Cardiac muscle cell (in vitro differentiated cells and primary cell): ENCODE measurements at regions not wholly inside any gene's neighbourhood (a gene's known extent, or its start where the extent isn't known, plus 50 kb on each side); places are given as distances from the start of the nearest gene placed in this dataset.

Experiments used
- DNase-seq, 2 donors: peaks; one replicate each; pipeline versions ENCODE4 v3.0.0 to v3.0.0-alpha.2; 2010 to 2017; ENCODE audit warnings: low read depth in 1 of 2, low spot score in 1 of 2
- H3K27ac ChIP-seq: fragments of 200-600 bp; sonication (generic); 2 replicates; pipeline ENCODE4 v1.5.1; 2016
- H3K27me3 ChIP-seq: fragments of 200-600 bp; sonication (generic); 2 replicates; pipeline ENCODE4 v1.6.0; 2016; ENCODE audit warnings: control low read depth
- H3K36me3 ChIP-seq: fragments of 200-600 bp; sonication (generic); 2 replicates; pipeline ENCODE4 v1.5.1; 2016; ENCODE audit warnings: control low read depth
- H3K4me1 ChIP-seq: fragments of 200-600 bp; sonication (generic); 2 replicates; pipeline ENCODE4 v1.8.1; 2017; ENCODE audit warnings: low read depth, mild to moderate bottlenecking, mixed run types
- H3K4me3 ChIP-seq: fragments of 200-600 bp; sonication (generic); 2 replicates; pipeline ENCODE4 v1.5.1; 2016; ENCODE audit warnings: mild to moderate bottlenecking
- H3K9me3 ChIP-seq: fragments of 200-600 bp; sonication (generic); 2 replicates; pipeline ENCODE4 v1.5.1; 2017; ENCODE audit warnings: low read depth, mild to moderate bottlenecking, control low read depth
- CTCF ChIP-seq: IDR thresholded peaks from 2 replicates; pipeline ENCODE4 v1.5.1; 2012; ENCODE audit warnings: low read depth, mild to moderate bottlenecking, low read length

DNA sequence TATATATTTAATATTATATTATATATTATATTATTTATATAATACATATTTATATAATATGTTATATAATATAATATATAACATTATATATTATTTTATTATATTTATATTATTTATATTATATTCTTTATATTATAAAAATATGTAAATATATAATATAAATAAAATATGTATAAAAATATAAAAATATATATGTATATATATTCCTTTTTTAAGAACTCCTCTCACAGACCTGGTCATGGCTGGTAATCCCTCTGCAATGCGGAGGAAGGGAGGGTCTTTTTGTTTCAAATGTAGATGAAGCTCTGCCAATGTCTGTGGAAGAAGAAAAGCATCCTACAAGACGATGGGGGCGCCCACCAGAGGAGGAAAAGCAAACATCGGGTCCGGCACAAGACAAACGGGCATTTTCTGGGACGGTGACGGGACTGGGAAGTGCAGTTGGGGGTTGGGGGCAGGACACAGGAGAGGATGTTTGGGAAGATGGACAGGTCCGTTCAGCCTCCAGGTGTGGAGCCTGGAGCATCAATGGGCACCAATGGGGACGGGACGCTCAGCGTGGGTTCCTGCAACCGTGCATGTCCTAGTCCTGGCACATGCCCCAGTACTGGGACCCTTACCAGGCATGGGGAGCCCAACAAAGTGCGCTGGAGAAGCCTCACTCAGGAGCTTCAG is 194.0 kb downstream of the IRX1 start:
- no peak for DNase-seq
- Histone ChIP-seq H3K4me1 (peaks cover 8% of the 10 kb centered on the region), H3K4me3 (no peak overlapping the region), H3K27me3 (peaks cover 11% of the 10 kb centered on the region), H3K36me3 (no peaks in the 10 kb centered on the region), H3K27ac (no peak overlapping the region), H3K9me3 (no peaks in the 10 kb centered on the region)
- no peak for TF ChIP-seq CTCF

DNA sequence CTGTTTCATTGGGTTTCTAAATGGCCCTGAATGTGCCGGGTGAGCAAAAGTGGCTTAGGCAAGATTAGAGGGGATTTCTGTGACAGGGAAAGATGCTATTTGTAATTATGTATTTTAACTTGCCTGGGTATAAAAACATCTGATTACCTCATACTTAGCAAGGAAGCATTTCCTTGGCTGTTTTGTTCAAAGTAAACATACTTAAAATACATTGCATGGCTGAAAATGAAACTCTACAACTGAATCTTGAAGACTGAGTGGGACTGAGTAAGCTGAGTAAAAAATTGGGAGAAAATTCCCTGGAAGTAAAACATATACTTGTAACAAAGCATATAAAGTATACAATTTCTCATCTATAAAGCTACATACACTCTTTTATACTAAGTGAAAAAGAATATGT is 197.5 kb downstream of the IRX1 start:
- peaks cover 8% of the 10 kb centered on the region for H3K4me1 ChIP-seq
- no peak for DNase-seq
- H3K4me3 ChIP-seq = no peak overlapping the region
- peaks cover 1% of the 10 kb centered on the region for H3K27me3 ChIP-seq
- no peak for TF ChIP-seq CTCF
- no peaks in the 10 kb centered on the region for H3K9me3 ChIP-seq
- H3K36me3 ChIP-seq = no peaks in the 10 kb centered on the region
- H3K27ac ChIP-seq = no peak overlapping the region

DNA sequence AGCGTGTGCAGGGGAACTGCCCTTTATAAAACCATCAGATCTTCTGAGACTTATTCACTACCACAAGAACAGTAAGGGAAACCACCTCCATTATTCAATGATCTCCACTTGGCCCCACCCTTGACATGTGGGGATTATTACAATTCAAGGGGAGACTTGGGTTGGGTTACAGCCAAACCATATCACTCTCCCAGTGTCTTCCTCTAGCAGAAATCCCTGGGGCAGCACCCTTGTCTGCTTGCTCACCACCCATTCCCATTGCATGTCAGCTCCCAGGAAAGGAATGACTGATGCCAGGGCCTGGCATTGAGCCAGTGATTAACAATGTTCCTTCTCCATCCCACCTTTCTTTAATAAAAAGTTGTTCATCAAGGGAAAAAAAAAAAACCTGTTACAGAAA is 199.0 kb downstream of the IRX1 start:
- Histone ChIP-seq H3K4me1 (peaks cover 8% of the 10 kb centered on the region), H3K27ac (no peak overlapping the region), H3K9me3 (no peaks in the 10 kb centered on the region), H3K36me3 (no peaks in the 10 kb centered on the region), H3K4me3 (no peak overlapping the region), H3K27me3 (no peaks in the 10 kb centered on the region)
- no peak for TF ChIP-seq CTCF
- DNase-seq = no peak

GRCh38 chr5:3796736-3797135 is 201.1 kb downstream of the IRX1 start:
- H3K4me3 ChIP-seq = no peak overlapping the region
- no peaks in the 10 kb centered on the region for H3K27me3 ChIP-seq
- no peaks in the 10 kb centered on the region for H3K36me3 ChIP-seq
- H3K27ac ChIP-seq = no peak overlapping the region
- DNase-seq = no peak
- no peak for TF ChIP-seq CTCF
- H3K4me1 ChIP-seq = peaks cover 5% of the 10 kb centered on the region
- no peaks in the 10 kb centered on the region for H3K9me3 ChIP-seq

GRCh38 chr5:3801967-3802366 is 206.3 kb downstream of the IRX1 start:
- Histone ChIP-seq H3K4me1 (no peaks in the 10 kb centered on the region), H3K4me3 (no peak overlapping the region), H3K9me3 (no peaks in the 10 kb centered on the region), H3K36me3 (no peaks in the 10 kb centered on the region), H3K27ac (no peak overlapping the region), H3K27me3 (no peaks in the 10 kb centered on the region)
- no peak for TF ChIP-seq CTCF
- DNase-seq = no peak

GRCh38 chr5:3809455-3809854 is 213.8 kb downstream of the IRX1 start:
- H3K27me3 ChIP-seq = no peaks in the 10 kb centered on the region
- no peak overlapping the region for H3K4me3 ChIP-seq
- no peak for TF ChIP-seq CTCF
- H3K9me3 ChIP-seq = no peaks in the 10 kb centered on the region
- H3K27ac ChIP-seq = no peak overlapping the region
- no peak for DNase-seq
- no peaks in the 10 kb centered on the region for H3K4me1 ChIP-seq
- no peaks in the 10 kb centered on the region for H3K36me3 ChIP-seq
